GM12891 (cell line): ENCODE measurements at regions not wholly inside any gene's neighbourhood (a gene's known extent, or its start where the extent isn't known, plus 50 kb on each side); places are given as distances from the start of the nearest gene placed in this dataset.
"Not testable (repeated sequence)": the region's sequence is repeated elsewhere in the genome, so short reads cannot be mapped to it uniquely, and the experiment has no call there.

ENCODE experiments used
- DNase-seq: peaks from one replicate; pipeline ENCODE4 v3.0.0; 2011; ENCODE audit warnings: low spot score; ENCODE audit not compliant: insufficient read length
- FAIRE-seq: peaks from 2 replicates; lab custom pipeline; 2011; peaks lifted over from hg19 to GRCh38; lab: Jason Lieb, UNC
- PAX5 ChIP-seq: IDR thresholded peaks from 2 replicates; pipeline ENCODE4 v1.6.1; 2011; ENCODE audit warnings: low read length, moderate library complexity, mild to moderate bottlenecking; ENCODE audit not compliant: insufficient read depth, severe bottlenecking
- POLR2A ChIP-seq: IDR thresholded peaks from 2 replicates; pipeline ENCODE4 v1.6.1; 2011; ENCODE audit warnings: low read depth, low read length, control low read depth
- POLR2AphosphoS5 ChIP-seq: IDR thresholded peaks from 2 replicates; pipeline ENCODE4 v1.6.1; 2011; ENCODE audit warnings: low read depth, low read length, control low read depth
- POU2F2 ChIP-seq: IDR thresholded peaks from 2 replicates; pipeline ENCODE4 v1.6.1; 2011; ENCODE audit warnings: low read depth, mild to moderate bottlenecking, control low read depth, low read length, moderate library complexity
- SPI1 ChIP-seq: IDR thresholded peaks from 2 replicates; pipeline ENCODE4 v1.6.1; 2011; ENCODE audit warnings: low read depth, low read length, control low read depth
- TAF1 ChIP-seq: IDR thresholded peaks from 2 replicates; pipeline ENCODE4 v1.6.1; 2011; ENCODE audit warnings: low read depth, low read length, control low read depth

DNA sequence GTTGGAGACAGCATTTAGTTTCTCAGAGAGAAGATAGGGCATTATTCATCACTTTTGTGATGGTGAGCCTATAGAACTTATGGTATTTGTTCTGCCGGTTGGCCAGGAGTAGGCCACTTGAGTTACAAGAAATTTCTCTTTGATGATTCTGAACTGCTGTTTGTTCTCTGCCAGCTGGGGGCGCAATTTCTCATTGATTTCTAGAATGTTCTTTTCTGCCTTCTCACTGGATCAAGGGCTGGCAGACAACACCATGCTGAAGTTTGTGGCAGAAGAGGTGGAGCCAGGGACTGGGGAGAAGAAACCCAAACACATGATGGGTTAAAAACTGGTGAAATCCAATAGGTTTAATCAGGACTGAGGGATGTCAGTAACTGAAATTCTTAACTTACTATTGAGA, 360.6 kb downstream of the FAM72C start:
- no peak for DNase-seq
- TF ChIP-seq TAF1 (no peak), SPI1 (no peak), POLR2AphosphoS5 (no peak), PAX5 (no peak), POLR2A (no peak), POU2F2 (no peak)
- FAIRE-seq, result no peak

- FAIRE-seq (no peak), DNase-seq (no peak)
- TF ChIP-seq POLR2A, result no peak
- no peak for TF ChIP-seq PAX5
- TF ChIP-seq POLR2AphosphoS5, result no peak
- no peak for TF ChIP-seq SPI1
- no peak for TF ChIP-seq POU2F2
These were observed 361.6 kb downstream of the FAM72C start for GRCh38 chr1:143610196-143610595.

DNA sequence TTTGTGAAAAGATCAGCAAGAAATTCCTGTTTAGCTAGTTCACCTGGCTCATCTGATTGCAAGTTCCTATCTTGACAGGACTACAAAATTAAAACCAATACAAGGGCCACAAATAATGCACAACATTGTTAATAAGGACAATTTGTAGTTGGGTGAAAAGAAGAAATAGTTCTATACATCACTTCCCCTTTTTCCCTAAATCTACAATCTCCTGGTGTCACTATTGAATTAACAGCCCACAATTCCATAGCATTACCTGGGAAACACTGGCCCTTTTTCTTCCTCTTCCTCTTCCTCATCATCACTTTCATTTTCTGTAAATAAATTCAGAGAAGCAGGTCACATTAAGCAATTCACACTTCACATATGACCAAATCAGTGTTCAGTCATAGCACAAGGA, 366.9 kb downstream of the FAM72C start:
- DNase-seq (no peak), FAIRE-seq (no peak)
- TF ChIP-seq PAX5 (no peak), POLR2A (no peak), POU2F2 (no peak), TAF1 (no peak), POLR2AphosphoS5 (no peak), SPI1 (no peak)

DNA sequence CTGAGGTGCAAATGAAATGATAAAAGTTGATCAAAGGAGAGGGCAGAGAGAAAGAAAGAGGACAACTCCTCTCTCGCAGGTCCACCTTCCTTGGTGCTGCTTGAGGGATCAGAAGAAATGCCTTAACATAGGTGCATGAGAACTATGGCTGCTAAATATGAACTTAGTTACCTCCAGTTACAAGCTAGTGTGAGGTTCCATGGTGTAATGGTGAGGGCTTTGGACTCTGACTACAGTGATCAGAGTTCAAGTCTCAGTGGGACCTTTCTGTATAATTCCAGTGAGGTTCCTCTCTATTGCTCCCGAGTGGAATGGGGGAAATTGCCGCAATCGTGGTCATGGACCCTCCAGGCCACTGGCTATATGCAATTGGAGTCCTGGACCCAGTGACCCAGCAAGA, 387.3 kb downstream of the FAM72C start:
- no peak for TF ChIP-seq POLR2AphosphoS5
- TF ChIP-seq POU2F2, result no peak
- no peak for TF ChIP-seq POLR2A
- TF ChIP-seq TAF1, result no peak
- TF ChIP-seq SPI1, result no peak
- TF ChIP-seq PAX5, result no peak
- FAIRE-seq (no peak), DNase-seq (no peak)

DNA sequence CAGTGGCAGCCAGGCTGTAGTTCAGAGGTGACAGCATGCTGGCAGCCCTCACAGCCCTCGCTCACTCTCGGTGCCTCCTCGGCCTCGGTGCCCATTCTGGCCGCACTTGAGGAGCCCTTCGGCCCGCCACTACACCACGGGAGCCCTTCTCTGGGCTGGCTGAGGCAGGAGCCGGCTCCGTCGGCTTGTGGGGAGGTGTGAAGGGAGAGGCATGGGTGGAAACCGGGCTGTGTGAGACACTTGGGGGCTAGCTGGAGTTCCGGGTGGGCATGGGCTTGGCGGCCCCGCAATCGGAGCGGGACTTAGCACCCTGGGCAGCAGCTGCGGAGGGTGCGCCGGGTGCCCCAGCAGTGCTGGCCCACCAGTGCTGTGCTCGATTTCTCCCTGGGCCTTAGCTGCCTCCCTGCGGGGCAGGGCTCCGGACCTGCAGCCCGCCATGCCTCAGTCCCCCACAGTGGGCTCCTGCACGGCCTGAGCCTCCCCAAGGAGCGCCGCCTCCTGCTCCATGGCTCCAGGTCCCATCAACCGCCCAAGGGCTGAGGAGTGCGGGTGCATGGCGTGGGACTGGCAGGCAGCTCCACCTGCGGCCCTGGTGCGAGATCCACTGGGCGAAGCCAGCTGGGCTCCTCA, 396.8 kb downstream of the FAM72C start:
- FAIRE-seq (no peak), DNase-seq (no peak)
- TF ChIP-seq POU2F2, result no peak
- no peak for TF ChIP-seq TAF1

DNA sequence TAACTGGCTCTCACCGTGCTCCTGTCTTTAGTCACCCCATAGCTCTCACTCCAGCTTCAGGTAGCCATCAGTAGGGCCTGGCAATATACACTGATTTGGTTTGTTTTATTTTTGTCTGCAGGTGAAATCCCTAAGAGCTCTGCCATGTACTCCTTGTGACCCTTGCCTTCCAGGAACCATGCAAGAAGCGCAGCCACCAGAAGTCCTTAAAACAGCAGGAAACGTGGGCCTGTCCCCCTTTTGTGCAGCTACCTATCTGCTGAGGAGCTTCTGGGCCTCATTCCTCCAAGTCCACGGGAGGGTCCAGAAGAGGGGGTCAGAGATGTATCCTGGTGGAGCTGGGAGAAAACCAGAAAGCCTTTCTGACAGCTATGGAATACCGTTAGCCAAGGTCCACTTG, 399.1 kb downstream of the FAM72C start:
- not testable (repeated sequence) for DNase-seq, FAIRE-seq

DNA sequence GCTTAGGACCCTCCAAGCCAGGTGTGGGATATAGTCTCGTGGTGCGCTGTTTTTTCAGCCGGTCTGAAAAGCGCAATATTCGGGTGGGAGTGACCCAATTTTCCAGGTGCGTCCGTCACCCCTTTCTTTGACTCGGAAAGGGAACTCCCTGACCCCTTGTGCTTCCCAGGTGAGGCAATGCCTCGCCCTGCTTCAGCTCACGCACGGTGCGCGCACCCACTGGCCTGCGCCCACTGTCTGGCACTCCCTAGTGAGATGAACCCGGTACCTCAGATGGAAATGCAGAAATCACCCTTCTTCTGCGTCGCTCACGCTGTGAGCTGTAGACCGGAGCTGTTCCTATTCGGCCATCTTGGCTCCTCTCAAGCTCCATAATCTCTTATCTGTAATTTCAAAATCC, 408.0 kb downstream of the FAM72C start:
- not testable (repeated sequence) for DNase-seq, FAIRE-seq

DNA sequence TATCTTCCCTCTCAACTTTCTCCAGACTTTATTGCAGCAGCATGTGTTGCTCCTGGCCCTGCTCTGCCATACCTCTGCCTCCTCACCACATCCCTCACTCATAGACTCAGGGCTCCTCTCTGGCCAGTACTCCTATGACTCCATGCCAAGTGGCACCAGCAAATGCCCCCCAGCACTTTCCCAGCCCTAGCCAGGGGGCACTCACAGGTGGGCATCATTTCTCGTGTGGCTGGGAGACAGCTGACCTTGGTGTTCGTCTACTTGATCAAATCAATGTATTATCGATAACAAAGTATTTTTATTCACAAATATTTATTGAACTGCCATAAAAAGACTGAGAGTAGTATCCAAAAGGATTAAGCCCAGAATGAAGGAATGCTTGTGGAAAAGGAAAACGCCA, 418.2 kb downstream of the FAM72C start:
- no peak for DNase-seq
- TF ChIP-seq SPI1 (no peak), PAX5 (no peak), POLR2AphosphoS5 (no peak), TAF1 (no peak)
- FAIRE-seq, result no peak

DNA sequence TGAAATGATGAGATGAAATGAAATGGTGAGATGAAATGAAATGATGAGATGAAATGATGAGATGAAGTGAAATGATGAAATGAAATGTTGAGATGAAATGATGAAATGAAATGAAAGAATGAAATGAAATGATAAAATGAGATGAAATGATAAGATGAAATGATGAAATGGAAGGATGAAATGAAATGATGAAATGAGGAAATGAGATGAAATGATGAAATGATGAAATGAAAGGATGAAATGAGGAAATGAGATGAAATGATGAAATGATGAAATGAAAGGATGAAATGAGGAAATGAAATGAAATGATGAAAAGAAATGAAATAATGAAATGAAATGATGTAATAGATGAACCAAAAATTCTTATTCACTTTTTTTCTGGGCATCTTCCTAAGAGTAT, 467.1 kb downstream of the FAM72C start:
- FAIRE-seq, DNase-seq: not testable (repeated sequence)

- FAIRE-seq, result not testable (repeated sequence)
These were observed 467.7 kb downstream of the FAM72C start for GRCh38 chr1:143504080-143504479.

GRCh38 chr1:143503048-143503447, 468.7 kb downstream of the FAM72C start:
- not testable (repeated sequence) for DNase-seq, FAIRE-seq

More at GRCh38 chr1:143504080-143504479, 467.7 kb downstream of the FAM72C start:
- DNase-seq, result not testable (repeated sequence)

GRCh38 chr1:143502038-143502437, 469.7 kb downstream of the FAM72C start:
- FAIRE-seq, DNase-seq: not testable (repeated sequence)

DNA sequence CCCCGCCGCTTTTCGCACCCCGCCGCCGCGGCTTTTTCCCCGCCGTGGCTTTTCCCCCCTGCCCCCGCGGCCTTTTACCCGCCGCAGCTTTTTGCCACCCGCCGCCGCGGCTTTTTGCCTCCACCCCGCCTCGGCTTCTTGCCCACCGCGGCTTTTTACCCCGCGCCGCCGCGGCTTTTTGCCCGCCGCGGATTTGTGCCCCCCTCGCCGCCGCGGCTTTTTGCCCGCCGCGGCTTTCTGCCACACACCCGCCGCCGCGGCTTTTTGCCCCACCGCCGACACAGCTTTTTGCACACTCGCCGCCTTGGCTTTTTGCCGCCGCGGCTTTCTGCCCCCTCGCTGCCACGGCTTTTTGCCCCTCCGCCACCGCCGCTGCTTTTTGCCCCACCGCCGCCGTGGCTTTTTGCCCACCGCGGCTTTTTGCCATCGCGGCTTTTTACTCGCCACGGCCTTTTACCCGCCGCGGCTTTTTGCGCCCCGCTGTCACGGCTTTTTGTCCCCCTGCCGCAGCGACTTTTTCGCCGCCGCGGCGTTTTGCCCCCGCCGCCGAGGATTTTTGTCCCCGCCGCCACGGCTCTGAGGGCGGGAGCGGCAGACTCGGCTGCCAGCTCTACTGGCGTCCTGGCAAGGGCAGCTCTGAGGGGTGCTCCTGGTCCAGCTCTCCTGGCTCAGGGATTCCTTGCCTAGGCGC, 473.6 kb downstream of the FAM72C start:
- DNase-seq, FAIRE-seq: not testable (repeated sequence)
